GM18909 (cell line): ENCODE measurements at regions not wholly inside any gene's neighbourhood (a gene's known extent, or its start where the extent isn't known, plus 50 kb on each side); places are given as distances from the start of the nearest gene placed in this dataset.

Source experiments
- ATAC-seq: cut with Tn5 transposase; IDR thresholded peaks from one replicate; pipeline ENCODE4 v1.9.1; 2021; ENCODE audit warnings: mild to moderate bottlenecking; ENCODE audit not compliant: unreplicated experiment, poor library complexity

DNA sequence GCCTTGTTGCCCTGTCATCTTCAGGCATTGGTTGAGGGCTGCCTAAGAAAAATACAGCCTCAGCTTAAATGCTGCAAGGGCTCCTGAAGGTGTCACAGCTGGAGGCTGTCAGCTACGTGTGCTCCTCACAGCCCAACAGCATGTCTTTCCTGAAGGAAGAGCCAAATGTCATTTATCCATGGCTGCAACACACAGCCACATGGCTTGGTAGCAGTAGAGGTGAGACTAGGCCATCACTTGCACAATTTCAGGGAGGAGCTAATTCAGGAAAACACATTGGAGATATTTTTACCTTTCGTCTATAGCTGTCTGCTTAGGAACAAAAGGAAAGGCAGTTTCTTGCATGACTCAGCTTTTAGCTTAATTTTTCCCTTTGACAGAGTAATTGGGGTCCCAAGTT, 260.7 kb downstream of the SYK start:
- ATAC-seq, result no peak

DNA sequence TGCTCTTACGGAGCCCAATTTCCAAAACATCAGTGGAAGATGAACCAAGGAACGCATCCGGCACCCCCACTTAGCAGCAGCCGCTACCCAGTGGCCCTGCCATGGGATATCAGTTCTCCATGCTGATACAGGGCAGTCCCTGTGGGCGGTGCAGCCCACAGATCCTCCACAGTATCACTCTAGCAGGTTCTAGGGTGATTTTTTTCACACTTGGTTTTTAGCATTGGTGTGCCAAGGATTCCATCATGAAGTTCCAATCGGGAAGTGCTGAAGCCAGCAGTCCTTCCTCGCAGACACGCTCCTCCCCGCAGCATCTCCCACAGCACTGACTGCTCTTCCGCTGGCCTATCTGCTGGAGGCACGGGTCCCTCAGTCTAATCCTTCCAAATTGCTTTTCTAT, 261.9 kb downstream of the SYK start:
- ATAC-seq, result no peak

DNA sequence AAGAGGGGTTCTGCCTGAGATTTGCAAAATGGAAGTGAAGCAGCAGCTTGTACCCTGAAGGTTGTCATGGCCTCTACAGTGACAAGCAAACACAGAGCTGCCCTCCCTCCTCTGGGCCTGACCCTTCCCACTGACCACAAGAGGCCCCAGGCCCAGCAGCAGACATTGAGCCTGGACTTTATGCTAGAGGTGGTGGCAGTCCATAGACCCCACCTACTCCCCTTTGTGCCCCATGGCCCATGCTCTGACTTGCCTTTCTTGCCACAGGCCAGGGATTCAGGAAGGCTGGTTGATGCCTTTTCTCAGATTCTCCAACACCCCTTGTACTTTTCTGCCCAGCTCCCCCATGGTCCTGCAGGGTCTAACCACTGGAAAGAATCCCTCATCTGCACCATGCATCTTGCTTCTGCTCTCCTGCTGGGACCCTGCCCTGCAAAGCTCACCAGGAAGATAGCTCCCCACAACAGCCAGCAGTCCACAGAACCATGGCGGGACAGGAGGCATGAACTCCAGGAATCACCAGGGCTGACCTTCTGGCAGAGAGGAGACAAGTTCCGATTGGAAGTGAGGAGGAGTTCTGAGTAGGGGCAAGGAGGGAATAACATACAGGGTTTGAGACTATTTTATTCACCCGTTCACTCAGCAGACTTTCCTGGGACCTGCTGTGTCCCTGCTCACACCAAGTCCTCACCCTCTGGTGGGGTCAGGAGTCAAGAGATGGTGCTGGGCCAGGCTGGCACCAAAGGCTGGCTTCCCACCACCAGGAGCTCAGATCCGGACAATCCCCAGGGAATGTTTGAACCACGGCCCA, 263.8 kb downstream of the SYK start:
- no peak for ATAC-seq

DNA sequence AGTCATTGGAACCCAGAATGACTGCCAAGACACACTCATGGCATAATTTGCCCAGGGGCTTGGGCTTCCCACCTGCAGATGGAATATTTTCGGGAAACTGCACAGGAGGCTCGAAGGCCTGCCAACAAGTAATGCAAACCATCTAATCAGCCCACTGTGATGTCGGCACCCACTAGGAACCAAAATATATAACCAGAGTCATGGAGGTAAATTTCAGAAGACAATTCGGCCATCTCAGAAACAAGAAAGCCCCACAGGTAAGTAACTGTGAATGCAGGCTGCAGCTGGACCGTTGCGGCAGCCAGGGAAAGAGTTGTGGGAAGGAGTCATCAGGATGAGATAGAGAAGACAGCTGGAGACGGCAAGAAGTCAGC, 264.4 kb downstream of the SYK start:
- no peak for ATAC-seq

DNA sequence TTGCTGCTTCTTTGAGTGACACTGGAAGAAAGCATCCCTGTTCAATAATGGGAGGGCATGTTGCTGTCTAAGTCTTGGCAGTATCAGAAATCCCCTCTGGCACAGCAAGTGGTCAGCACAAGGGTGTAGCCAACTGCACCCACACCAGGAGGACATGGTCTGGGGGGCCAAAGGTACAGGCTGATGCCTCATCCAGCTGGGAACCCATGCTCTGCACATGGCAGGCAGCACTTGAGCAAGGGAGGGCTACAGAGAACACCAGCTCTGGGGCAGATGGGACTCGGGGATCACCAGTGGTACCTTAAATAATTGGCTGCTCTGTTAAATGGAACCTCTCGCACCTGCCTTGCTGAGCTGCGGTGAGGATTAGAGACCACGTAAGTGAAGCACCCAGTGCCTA, 265.2 kb downstream of the SYK start:
- no peak for ATAC-seq

DNA sequence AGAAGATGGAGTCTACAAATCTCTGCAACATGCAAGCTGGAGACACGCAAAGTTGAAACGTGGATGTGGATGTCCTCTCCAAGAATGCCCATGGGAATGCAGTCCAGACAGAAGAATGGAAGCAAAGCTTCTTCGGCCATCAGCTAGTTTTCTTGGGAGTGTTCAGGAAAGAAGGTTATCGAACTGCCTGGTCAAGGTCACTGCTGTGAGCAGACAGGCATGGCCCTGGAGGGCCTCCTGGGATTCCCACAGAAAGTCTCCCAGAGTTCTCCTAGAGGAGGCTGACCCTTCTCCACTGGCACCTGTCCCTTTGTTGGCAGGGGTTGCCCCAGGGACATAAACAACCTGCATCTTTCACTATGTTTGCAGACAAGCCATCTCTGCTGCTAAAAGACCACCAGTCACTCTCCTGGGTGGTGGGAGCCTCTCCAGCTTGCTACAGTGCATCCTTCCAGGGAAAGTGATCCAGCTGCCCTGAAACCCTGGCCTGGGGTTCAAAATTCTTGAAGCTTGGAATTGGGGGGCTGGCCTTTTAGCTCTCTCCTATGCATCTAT, 265.8 kb downstream of the SYK start:
- ATAC-seq, result no peak

DNA sequence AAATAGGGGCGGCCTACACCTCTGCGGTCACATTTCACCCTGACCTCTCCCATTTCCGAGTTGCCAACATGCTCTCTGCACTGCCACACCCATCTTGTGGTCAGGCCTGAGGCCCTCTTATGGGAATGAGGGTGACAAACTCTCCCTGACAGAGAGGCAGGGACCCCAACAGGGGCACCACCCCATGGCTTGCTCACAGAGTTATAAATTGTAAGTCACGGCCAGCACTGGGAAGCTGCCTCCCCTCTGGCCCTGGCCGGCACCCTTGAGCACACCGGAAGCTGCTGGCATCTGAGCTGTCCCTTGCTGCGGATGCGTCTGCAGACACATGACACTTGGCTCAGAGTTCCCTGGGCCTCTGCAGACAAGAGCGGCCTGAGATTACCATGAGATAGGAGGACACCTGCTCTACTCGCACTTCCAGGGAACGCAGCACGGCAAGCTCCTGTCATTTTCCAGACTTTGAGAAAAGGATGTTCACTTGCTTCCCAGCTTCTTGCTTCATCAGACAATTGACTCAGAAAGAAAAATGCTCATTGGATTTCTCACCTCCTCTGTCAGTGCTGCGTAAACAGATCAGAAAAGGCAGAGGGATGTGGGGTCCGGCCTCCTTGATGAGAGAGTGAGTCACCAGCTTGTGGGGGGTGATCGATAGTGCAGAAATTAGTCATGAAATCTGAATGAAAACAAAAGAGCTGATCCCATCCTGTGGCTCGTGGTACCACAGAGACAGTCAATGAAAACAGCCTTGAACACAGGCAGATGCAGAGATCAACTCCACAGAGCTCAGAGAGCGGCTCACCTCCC, 269.8 kb downstream of the SYK start:
- no peak for ATAC-seq

DNA sequence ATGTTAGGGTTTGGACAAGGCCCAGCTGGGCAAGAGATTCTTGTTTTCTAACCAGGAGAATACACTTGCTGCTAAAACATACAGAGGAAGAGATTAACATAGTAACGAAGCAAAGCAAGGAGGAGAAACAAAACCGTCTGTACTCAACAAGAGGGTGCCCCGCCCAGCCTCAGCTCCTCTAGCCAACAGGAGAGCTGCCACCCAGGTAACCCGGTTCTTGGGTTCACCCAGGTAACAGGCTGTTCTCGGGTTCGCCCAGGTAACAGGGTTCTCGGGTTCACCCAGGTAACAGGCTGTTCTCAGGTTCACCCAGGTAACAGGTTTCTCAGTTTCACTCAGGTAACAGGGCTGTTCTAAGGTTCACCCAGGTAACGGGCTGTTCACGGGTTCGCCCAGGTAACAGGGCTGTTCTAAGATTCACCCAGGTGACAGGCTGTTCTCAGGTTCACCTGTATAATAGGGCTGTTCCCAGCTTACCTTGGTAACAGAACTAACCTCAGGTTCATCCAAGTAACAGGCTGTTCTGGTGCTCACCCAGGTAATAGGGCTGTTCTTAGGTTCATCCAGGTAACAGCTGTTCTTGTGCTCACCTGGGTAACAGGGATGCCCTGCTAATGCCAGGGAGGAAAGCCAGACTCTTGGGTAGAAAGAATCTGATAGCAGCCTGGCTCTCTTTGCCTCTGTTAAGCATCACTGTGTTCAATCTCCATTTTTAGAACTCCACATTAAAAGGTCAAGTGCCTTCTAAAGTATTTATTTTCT, 271.6 kb downstream of the SYK start:
- no peak for ATAC-seq

DNA sequence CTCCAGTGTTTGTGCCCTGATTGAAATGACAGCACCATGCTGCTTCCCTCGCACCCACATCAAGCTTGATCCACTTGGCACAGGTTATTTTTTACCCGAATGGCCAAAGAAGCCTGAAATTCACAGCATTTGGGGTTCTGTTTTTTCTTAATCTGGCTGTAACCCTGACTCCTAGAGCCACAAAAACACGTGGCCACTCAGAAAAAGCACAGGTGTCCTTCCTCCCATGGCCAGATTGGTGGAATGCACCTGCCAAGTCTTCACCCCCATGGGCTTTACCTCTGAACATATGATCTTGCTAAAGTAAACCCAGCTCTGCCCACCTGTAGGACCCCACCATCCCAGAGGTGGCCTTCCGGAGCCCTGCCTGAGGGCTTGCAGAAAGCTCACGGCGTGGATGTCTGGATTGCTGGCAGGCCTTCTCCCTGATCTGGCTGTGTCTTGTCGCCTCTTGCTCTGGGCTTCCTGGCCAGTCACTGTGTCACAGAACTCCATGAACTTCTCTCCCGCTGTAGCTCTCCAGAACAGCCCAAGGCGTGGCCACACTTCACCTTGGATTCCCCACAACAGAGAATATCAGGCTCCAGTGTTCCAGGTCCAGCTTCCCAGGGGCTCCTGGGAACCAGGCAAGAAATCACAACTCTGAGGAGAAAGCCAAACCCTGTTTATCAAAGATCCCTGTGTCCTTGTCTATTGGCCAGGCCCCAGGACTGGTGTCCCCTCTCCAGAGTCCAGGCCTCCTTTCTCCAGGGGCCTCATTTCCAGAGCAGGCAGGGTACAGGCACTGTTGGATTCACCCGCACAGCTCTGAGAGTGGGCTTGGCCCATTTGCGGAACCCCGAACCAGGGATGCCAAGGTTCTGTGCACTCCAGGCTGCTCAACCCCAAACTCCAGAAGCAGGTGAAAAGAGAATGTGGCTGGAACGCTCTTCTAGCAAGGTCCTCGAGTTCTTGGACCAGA, 272.5 kb downstream of the SYK start:
- ATAC-seq, result no peak

DNA sequence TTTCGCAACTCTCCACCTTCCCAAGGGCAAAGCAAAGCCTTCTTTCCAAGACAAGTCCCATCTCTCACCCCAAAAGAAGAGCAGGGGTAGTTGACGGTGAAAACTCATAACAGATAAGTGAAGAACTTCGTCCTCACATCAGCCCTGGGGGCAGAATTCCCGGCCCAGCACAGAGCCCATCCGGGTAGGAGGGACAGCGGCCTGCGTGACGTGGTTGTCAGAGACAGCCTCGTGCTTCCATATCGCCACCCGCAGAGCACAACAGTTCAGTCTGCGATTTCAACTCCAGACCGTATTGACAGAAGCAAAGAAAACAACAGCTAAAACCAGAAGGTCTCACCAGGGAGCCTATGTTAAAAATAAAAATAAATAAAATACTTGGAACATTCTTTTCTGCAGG, 273.2 kb downstream of the SYK start:
- no peak for ATAC-seq

DNA sequence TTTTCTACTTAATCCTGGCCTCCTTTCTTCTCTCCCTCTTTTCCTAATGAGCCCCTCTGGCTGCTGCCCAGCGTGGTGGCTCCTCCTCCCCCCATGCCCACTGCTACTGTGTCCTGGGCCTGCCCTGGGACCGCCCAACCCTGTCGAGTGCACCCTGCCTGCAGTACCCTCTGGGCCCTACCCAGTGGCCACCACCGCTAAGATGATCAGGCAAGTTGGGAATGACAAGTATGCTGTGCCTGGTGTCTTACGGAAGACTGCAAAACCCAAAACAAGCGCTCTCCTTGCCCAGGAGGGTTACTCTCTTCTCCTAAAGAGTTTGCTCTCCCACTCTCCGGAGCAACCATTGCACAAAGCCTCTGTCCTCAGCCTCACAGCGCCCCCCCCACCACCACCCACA, 273.7 kb downstream of the SYK start:
- ATAC-seq, result no peak

DNA sequence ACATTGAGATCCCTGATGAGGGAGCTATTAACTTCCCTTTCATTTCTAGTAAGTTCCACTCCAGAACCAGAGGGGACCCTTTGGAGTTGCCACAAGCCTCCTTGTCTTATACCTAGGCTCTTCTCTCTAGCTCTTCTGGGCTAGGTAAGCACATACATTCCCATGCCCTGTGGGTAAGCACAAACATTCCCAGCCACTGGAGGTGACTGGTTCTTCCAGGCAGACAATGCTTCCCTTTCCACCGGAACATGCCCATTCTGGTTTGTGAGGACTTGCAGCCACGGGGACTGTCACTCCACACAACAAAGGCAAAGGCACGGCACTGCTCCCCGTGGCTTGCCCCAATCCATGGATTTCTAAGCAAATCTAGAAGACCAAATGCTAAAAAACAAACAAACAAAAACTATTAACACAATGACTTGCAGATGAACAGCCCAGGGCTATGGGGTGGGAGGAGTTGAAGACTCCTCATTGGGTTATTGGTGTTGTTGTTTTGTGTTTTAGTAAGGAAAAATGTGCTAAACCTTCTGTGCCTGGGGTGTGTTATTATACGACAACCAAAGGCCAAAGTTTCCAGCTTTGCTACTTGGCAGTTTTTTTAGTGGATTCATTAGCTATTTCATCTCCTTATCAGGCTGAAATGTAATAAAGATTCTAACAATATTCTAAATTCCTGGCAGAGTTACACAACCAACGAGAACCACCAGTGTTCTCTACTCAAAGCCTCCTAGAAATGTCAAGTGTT, 276.2 kb downstream of the SYK start:
- no peak for ATAC-seq

DNA sequence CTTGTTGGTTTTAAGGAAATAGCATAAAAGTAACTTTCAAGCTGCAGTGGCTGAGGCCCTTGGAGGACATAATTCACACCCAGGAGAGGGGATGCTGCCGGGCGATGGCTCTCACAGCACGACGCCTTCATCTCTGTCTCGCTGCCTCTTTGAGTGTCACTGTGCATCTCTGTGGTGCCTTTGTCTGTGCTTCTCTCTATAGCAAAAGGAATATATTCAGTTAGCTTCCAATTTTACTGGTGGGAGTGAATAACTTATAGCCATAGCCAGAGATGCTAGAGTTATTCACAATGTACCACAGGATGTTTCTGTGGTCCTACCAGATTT, 276.7 kb downstream of the SYK start:
- no peak for ATAC-seq

DNA sequence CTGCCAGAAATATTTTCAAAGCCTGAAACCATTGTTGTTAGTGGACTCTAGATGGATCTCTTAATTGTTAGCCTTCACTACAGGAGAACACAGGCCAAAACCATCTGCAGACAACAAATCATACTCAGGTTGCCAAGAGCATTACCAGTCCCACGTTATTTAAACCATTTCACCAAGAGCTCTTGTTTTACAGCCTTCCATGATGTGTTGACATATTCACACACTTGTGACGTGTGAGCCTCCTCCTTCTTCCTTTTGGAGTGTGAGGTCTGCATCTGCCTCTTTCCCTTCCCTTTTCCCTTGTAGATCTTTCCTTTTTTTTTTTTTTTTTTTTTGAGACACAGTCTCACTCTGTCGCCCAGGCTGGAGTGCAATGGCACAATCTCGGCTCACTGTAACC, 279.0 kb downstream of the AUH start:
- no peak for ATAC-seq

DNA sequence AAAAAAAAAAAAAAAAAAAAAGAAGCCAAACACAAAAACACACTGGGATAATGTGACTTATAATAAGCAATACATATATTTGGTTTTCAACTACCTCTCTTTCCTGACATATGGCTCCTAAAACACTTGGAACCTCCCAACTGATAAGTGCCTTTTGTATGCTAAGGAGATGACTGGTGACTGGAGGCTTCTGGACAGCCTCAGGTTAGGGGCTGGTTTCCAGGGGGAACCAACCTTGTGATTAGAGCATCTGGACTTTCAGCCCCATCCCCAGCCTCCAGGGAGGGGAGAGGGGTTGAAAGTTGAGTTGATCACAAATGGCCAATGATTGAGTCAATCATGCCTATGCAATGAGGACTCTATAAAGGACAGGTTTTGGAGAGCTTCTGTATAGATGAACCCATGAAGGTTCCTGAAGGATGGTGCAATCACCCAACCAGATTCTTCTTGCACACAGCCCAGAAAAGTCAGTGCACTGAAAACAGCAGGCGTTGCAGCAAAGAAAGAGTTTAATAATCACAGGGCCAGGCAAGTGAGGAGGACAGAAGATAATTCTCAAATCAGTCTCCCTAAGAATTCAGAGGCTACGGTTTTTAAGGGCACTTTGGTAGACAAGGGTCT, 276.7 kb downstream of the AUH start:
- ATAC-seq, result no peak

DNA sequence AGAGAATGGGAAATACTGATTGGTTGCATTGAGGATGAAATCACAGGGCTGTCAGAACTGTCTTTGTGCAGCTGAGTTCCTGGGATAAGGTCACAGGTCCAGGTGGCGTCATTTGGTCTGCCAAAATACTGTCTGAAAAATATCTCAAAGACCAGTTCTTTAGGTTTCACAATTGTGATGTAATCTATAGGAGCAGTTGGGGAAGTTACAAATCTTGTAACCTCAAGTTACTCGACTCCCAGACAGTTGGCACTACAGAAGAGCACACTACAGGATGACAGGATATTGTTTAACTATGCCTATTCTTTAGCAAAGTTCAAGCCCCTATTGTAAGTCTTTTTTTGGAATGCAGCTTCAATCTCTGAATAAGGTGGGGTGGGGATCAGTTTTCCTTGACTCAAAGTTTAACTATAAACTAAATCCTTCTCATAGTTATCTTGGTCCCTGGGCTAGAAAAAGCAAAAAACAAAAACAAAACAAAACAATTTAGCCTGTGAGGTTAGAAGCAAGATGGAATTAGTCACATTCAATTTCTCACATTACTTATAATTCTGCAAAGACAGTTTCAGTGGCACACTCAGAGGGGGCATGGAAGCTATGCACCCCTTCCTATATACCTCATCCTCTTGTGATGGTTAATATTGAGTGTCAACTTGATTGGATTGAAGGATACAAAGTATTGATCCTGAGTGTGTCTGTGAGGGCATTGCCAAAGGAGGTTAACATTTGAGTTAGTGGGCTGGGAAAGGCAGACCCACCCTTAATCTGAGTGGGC, 276.0 kb downstream of the AUH start:
- no peak for ATAC-seq

DNA sequence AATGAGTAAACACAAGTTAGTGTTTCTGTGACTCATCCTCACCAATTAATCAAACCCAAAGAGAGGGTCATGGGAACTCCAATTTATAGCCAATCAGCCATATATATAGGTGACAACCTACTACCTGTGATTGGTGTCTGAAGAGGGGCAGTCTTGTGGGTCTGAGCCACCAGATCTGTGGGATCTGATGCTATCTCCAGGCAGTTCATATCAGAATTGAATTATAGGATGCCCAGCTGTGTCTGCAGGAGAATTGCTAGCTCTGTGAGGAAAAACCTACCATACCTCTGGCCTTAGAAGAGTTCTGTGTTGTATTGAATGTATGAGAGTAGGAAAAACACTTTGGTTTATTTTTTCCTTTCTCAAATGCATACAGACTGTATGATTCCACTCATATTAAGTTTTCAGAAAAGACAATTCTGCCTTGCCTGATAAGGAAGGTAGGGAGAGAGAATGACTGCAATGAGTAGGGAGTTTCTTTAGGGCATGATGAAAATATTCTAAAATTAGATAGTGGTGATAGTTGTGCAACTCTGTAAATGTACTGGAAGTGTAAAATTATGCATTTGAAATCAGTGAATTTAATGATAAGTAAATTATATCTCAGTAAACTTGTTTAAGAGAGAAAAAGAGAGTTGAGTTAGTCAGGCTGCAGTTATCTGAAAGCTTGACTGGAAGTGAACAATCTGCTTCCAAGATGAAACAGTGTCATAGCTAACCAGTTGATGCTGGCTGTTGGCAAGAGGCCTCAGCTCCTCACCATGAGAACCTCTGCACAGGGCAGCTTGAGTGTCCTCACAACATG, 274.9 kb downstream of the AUH start:
- no peak for ATAC-seq
